Sigmoid colon (tissue), 4 donors: ENCODE measurements at regions not wholly inside any gene's neighbourhood (a gene's known extent, or its start where the extent isn't known, plus 50 kb on each side); places are given as distances from the start of the nearest gene placed in this dataset.

ENCODE experiments used
- POLR2AphosphoS5 ChIP-seq, 4 donors: sonication (generic); formaldehyde crosslinking; IDR thresholded peaks; one replicate each; pipeline ENCODE4 v1.6.1; 2017; ENCODE audit warnings: antibody characterized with exemption in 4 of 4
- TF ChIP-seq, protein P1 (sequence below), 4 experiments: fragments of 450-650 bp in 3 of 4; fragments of 200-600 bp in 1 of 4; IDR thresholded peaks; one replicate each; pipeline ENCODE4 v1.5.1; 2016 to 2019; ENCODE audit warnings: antibody characterized with exemption in 4 of 4, mild to moderate bottlenecking in 3 of 4, moderate library complexity in 2 of 4

DNA sequence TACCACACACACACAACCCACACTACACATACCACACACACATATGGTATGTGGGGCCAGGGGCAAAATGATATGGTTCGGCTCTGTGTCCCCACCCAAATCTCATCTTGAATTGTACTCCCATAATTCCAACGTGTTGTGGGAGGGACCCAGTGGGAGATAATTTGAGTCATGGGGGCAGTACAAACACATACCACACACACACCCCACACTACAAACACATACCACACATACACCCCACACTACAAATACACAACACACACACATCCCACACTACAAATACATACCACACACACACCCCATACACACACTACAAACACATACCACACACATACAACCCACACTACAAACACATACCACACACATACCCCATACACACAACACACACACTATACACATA lies 117.8 kb downstream of the TTC32 start:
- TF ChIP-seq, protein P1, sequence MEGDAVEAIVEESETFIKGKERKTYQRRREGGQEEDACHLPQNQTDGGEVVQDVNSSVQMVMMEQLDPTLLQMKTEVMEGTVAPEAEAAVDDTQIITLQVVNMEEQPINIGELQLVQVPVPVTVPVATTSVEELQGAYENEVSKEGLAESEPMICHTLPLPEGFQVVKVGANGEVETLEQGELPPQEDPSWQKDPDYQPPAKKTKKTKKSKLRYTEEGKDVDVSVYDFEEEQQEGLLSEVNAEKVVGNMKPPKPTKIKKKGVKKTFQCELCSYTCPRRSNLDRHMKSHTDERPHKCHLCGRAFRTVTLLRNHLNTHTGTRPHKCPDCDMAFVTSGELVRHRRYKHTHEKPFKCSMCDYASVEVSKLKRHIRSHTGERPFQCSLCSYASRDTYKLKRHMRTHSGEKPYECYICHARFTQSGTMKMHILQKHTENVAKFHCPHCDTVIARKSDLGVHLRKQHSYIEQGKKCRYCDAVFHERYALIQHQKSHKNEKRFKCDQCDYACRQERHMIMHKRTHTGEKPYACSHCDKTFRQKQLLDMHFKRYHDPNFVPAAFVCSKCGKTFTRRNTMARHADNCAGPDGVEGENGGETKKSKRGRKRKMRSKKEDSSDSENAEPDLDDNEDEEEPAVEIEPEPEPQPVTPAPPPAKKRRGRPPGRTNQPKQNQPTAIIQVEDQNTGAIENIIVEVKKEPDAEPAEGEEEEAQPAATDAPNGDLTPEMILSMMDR (IDR thresholded peaks at IDR 0.05): no peak
- TF ChIP-seq POLR2AphosphoS5 (IDR thresholded peaks at IDR 0.05): no peak
